C4-2B (cell line): ENCODE measurements at regions not wholly inside any gene's neighbourhood (a gene's known extent, or its start where the extent isn't known, plus 50 kb on each side); places are given as distances from the start of the nearest gene placed in this dataset.

Source experiments
- ZFX ChIP-seq: fragments of 450-650 bp; IDR thresholded peaks from 2 replicates; pipeline ENCODE4 v1.6.1; 2017
- TF ChIP-seq, protein P1 (sequence below): fragments of 450-650 bp; conservative IDR thresholded peaks from 2 replicates; pipeline ENCODE4 v1.5.1; 2017; ENCODE audit warnings: mild to moderate bottlenecking

- TF ChIP-seq, protein P1, sequence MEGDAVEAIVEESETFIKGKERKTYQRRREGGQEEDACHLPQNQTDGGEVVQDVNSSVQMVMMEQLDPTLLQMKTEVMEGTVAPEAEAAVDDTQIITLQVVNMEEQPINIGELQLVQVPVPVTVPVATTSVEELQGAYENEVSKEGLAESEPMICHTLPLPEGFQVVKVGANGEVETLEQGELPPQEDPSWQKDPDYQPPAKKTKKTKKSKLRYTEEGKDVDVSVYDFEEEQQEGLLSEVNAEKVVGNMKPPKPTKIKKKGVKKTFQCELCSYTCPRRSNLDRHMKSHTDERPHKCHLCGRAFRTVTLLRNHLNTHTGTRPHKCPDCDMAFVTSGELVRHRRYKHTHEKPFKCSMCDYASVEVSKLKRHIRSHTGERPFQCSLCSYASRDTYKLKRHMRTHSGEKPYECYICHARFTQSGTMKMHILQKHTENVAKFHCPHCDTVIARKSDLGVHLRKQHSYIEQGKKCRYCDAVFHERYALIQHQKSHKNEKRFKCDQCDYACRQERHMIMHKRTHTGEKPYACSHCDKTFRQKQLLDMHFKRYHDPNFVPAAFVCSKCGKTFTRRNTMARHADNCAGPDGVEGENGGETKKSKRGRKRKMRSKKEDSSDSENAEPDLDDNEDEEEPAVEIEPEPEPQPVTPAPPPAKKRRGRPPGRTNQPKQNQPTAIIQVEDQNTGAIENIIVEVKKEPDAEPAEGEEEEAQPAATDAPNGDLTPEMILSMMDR = no peak
- no peak for TF ChIP-seq ZFX
Observed at GRCh38 chr4:42785817-42786216, 106.7 kb upstream of the GRXCR1 start.
